ENCODE measurements at regions not wholly inside any gene's neighbourhood (a gene's known extent, or its start where the extent isn't known, plus 50 kb on each side); places are given as distances from the start of the nearest gene placed in this dataset.

DNA sequence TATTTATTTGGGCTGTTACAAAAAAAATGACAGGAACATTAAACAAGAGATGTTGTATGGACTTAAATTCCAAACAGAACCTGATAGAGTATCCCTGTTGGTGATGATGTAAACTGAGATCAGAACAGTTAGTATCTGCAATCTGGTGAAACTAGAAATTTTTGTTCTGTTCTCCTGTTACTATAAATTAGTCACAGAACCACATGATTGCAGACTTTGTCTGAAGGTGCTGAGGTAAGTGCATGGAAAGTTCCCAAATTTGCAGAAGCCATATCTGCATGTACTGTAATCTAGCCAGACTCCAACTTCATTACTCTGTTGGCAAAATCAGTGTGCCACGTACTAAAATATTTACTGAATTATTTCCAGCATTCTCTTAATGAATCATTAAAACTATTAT lies 516.3 kb upstream of the FSIP2 start:
- TF ChIP-seq JUND (IDR thresholded peaks at IDR 0.05): no peak
- TF ChIP-seq, protein P1, sequence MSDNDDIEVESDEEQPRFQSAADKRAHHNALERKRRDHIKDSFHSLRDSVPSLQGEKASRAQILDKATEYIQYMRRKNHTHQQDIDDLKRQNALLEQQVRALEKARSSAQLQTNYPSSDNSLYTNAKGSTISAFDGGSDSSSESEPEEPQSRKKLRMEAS (IDR thresholded peaks at IDR 0.05; ENCODE audit: low read depth): no peak
- TF ChIP-seq EP300 (IDR thresholded peaks at IDR 0.05; ENCODE audit: borderline replicate concordance in 1 of 2, low read depth in 1 of 2, low read length in 1 of 2): no peak
- no peak for TF ChIP-seq CTCF (IDR thresholded peaks at IDR 0.05)
- no peak for TF ChIP-seq IRF3 (IDR thresholded peaks at IDR 0.05; ENCODE audit: low read depth, low read length)
- no peak for TF ChIP-seq POLR2AphosphoS5 (IDR thresholded peaks at IDR 0.05; ENCODE audit: low read depth, low read length)
- no peak for TF ChIP-seq YY1 (IDR thresholded peaks at IDR 0.05; ENCODE audit: low read depth)
- TF ChIP-seq GATA2 (CRISPR knock-in tag; IDR thresholded peaks at IDR 0.05): no peak
- no peak for TF ChIP-seq RCOR1 (IDR thresholded peaks at IDR 0.05; ENCODE audit: low read length)
- no peak for TF ChIP-seq NFIC (IDR thresholded peaks at IDR 0.05; ENCODE audit: borderline replicate concordance)
- TF ChIP-seq SMC3 (IDR thresholded peaks at IDR 0.05; ENCODE audit: low read depth, low read length): no peak
- no peak for TF ChIP-seq SIN3A (IDR thresholded peaks at IDR 0.05; ENCODE audit: borderline replicate concordance, low read depth, low read length)
- TF ChIP-seq, protein P2, sequence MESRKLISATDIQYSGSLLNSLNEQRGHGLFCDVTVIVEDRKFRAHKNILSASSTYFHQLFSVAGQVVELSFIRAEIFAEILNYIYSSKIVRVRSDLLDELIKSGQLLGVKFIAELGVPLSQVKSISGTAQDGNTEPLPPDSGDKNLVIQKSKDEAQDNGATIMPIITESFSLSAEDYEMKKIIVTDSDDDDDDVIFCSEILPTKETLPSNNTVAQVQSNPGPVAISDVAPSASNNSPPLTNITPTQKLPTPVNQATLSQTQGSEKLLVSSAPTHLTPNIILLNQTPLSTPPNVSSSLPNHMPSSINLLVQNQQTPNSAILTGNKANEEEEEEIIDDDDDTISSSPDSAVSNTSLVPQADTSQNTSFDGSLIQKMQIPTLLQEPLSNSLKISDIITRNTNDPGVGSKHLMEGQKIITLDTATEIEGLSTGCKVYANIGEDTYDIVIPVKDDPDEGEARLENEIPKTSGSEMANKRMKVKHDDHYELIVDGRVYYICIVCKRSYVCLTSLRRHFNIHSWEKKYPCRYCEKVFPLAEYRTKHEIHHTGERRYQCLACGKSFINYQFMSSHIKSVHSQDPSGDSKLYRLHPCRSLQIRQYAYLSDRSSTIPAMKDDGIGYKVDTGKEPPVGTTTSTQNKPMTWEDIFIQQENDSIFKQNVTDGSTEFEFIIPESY (IDR thresholded peaks at IDR 0.05; ENCODE audit: borderline replicate concordance, low read depth): no peak
- TF ChIP-seq TCF12 (IDR thresholded peaks at IDR 0.05): no peak
